OCI-LY1 (cell line): ENCODE measurements at regions not wholly inside any gene's neighbourhood (a gene's known extent, or its start where the extent isn't known, plus 50 kb on each side); places are given as distances from the start of the nearest gene placed in this dataset.
"Not testable (repeated sequence)": the region's sequence is repeated elsewhere in the genome, so short reads cannot be mapped to it uniquely, and the experiment has no call there.

Experiments used
- H2AFZ ChIP-seq: fragments of 200-600 bp; sonication (generic), shearing (Covaris generic); 2 replicates; pipeline ENCODE4 v1.6.0; 2014; ENCODE audit warnings: antibody characterized with exemption, mild to moderate bottlenecking, low read length
- H3F3A ChIP-seq: fragments of 200-600 bp; sonication (generic), shearing (Covaris generic); 2 replicates; pipeline ENCODE4 v1.6.0; 2014; ENCODE audit warnings: mild to moderate bottlenecking, antibody characterized with exemption, low read length, moderate library complexity; ENCODE audit not compliant: insufficient read depth
- H3K27ac ChIP-seq: fragments of 200-600 bp; sonication (generic); 2 replicates; pipeline ENCODE4 v1.5.1; 2014; ENCODE audit warnings: low read length, mixed run types, mild to moderate bottlenecking, low read depth; ENCODE audit not compliant: poor library complexity, severe bottlenecking
- H3K27me3 ChIP-seq: fragments of 200-600 bp; sonication (generic); 2 replicates; pipeline ENCODE4 v1.6.0; 2014; ENCODE audit warnings: antibody characterized with exemption, mild to moderate bottlenecking, low read length, moderate library complexity; ENCODE audit not compliant: insufficient read depth
- H3K36me3 ChIP-seq: fragments of 200-600 bp; sonication (generic); 2 replicates; pipeline ENCODE4 v1.6.1; 2014; ENCODE audit warnings: mild to moderate bottlenecking, antibody characterized with exemption, low read length, moderate library complexity, mixed read lengths; ENCODE audit not compliant: insufficient read depth
- H3K4me1 ChIP-seq: fragments of 200-600 bp; sonication (generic); 2 replicates; pipeline ENCODE4 v1.5.1; 2014; ENCODE audit warnings: mild to moderate bottlenecking, low read length, moderate library complexity; ENCODE audit not compliant: insufficient read depth, severe bottlenecking
- H3K4me2 ChIP-seq: fragments of 200-600 bp; sonication (generic), shearing (Covaris generic); 2 replicates; pipeline ENCODE4 v1.6.1; 2014; ENCODE audit warnings: low read length
- H3K4me3 ChIP-seq: fragments of 200-600 bp; sonication (generic); 2 replicates; pipeline ENCODE4 v1.5.1; 2014; ENCODE audit warnings: low read length, low read depth, mild to moderate bottlenecking, mixed read lengths; ENCODE audit not compliant: poor library complexity, severe bottlenecking
- H3K79me2 ChIP-seq: fragments of 200-600 bp; shearing (Covaris generic); 2 replicates; pipeline ENCODE4 v1.6.1; 2016; ENCODE audit warnings: mixed run types, low read length, mixed read lengths; ENCODE audit not compliant: insufficient read depth
- H3K9ac ChIP-seq: fragments of 200-600 bp; sonication (generic), shearing (Covaris generic); 2 replicates; pipeline ENCODE4 v1.6.1; 2014; ENCODE audit warnings: mild to moderate bottlenecking, low read length, mixed read lengths
- H3K9me2 ChIP-seq: fragments of 200-600 bp; sonication (generic), shearing (Covaris generic); 2 replicates; pipeline ENCODE4 v1.6.1; 2014; ENCODE audit warnings: low read depth, mild to moderate bottlenecking, low read length, mixed read lengths
- H3K9me3 ChIP-seq: fragments of 200-600 bp; shearing (Covaris generic); 2 replicates; pipeline ENCODE4 v1.6.1; 2014; ENCODE audit warnings: low read length, mixed read lengths
- H4K20me1 ChIP-seq: fragments of 200-600 bp; sonication (generic), shearing (Covaris generic); 2 replicates; pipeline ENCODE4 v1.6.0; 2016; ENCODE audit warnings: mild to moderate bottlenecking, low read length; ENCODE audit not compliant: insufficient read depth
- EZH2 ChIP-seq: fragments of 200-600 bp; sonication (generic), shearing (Covaris generic); IDR thresholded peaks from 2 replicates; pipeline ENCODE4 v1.8.0; 2017; ENCODE audit warnings: borderline replicate concordance, mixed run types, mild to moderate bottlenecking, antibody characterized with exemption, low read length, moderate library complexity, mixed read lengths
- TF ChIP-seq, protein P1 (sequence below): fragments of 200-600 bp; sonication (generic), shearing (Covaris generic); IDR thresholded peaks from 2 replicates; pipeline ENCODE4 v1.5.1; 2017; ENCODE audit warnings: mild to moderate bottlenecking, antibody characterized with exemption, low read length, moderate library complexity, mixed read lengths

GRCh38 chr7:82578430-82578829 is 134.9 kb upstream of the CACNA2D1 start:
- H3F3A ChIP-seq, result no peaks in the 10 kb centered on the region
- H3K4me2 ChIP-seq, result no peak overlapping the region
- TF ChIP-seq EZH2, result no peak
- TF ChIP-seq, protein P1, sequence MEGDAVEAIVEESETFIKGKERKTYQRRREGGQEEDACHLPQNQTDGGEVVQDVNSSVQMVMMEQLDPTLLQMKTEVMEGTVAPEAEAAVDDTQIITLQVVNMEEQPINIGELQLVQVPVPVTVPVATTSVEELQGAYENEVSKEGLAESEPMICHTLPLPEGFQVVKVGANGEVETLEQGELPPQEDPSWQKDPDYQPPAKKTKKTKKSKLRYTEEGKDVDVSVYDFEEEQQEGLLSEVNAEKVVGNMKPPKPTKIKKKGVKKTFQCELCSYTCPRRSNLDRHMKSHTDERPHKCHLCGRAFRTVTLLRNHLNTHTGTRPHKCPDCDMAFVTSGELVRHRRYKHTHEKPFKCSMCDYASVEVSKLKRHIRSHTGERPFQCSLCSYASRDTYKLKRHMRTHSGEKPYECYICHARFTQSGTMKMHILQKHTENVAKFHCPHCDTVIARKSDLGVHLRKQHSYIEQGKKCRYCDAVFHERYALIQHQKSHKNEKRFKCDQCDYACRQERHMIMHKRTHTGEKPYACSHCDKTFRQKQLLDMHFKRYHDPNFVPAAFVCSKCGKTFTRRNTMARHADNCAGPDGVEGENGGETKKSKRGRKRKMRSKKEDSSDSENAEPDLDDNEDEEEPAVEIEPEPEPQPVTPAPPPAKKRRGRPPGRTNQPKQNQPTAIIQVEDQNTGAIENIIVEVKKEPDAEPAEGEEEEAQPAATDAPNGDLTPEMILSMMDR, result no peak
- no peaks in the 10 kb centered on the region for H4K20me1 ChIP-seq
- no peaks in the 10 kb centered on the region for H3K4me1 ChIP-seq
- no peaks in the 10 kb centered on the region for H3K36me3 ChIP-seq
- H3K79me2 ChIP-seq, result no peaks in the 10 kb centered on the region
- no peaks in the 10 kb centered on the region for H3K9me2 ChIP-seq
- H3K27ac ChIP-seq, result no peak overlapping the region
- H3K4me3 ChIP-seq, result no peak overlapping the region
- no peak overlapping the region for H3K9ac ChIP-seq
- no peaks in the 10 kb centered on the region for H3K27me3 ChIP-seq
- no peaks in the 10 kb centered on the region for H3K9me3 ChIP-seq
- no peak overlapping the region for H2AFZ ChIP-seq

DNA sequence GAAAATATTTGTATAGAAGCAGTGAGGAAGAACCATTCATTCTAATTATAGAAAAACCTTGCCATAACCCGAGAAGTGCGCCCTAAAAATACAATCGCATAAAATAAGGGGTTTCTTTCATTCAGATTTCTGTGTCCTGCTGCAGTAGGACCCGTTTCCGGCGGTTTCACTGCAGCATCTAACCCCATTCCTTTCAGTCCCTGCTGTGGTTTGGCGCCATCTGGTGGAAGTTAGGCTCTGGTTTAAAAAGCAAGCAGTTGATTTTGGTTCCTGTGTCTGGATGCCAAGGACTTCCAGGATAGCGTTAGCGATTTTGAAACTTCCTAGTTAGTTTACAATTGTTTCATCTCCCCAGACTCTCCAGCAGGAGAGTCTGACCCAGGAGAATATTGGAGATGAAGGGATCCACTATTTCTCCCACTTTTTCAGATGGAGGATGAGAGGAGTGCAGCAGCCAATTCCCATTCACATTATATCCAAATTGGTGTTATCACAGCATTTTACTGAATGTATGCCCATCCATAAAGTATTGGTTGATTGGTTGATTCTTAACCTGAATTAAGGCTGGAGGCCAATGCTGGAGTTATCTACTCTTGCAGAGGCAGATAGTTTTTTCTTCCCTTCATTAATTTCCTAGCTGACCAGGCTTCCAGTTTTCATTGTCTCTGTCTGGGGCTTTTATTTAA is 128.8 kb upstream of the CACNA2D1 start:
- H3K9ac ChIP-seq, result no peak overlapping the region
- H3K9me2 ChIP-seq, result no peaks in the 10 kb centered on the region
- no peaks in the 10 kb centered on the region for H3K27me3 ChIP-seq
- H3K27ac ChIP-seq, result no peak overlapping the region
- H3K79me2 ChIP-seq, result no peaks in the 10 kb centered on the region
- no peaks in the 10 kb centered on the region for H3K9me3 ChIP-seq
- no peak overlapping the region for H2AFZ ChIP-seq
- TF ChIP-seq, protein P1, result peak; percentile 98
- no peak for TF ChIP-seq EZH2
- no peak overlapping the region for H3K4me3 ChIP-seq
- H3K36me3 ChIP-seq, result no peaks in the 10 kb centered on the region
- H3F3A ChIP-seq, result no peaks in the 10 kb centered on the region
- no peaks in the 10 kb centered on the region for H4K20me1 ChIP-seq
- H3K4me2 ChIP-seq, result no peak overlapping the region
- H3K4me1 ChIP-seq, result no peaks in the 10 kb centered on the region

GRCh38 chr7:82571047-82571446 is 127.5 kb upstream of the CACNA2D1 start:
- H3K27me3 ChIP-seq, H3K27ac ChIP-seq, H4K20me1 ChIP-seq, H3K9me2 ChIP-seq, H3K4me2 ChIP-seq, H3K9ac ChIP-seq, H3K4me1 ChIP-seq, H3K9me3 ChIP-seq, H3F3A ChIP-seq, H3K79me2 ChIP-seq, H3K4me3 ChIP-seq, H3K36me3 ChIP-seq, H2AFZ ChIP-seq: not testable (repeated sequence)

GRCh38 chr7:82567841-82568240 is 124.3 kb upstream of the CACNA2D1 start:
- no peak overlapping the region for H3K4me2 ChIP-seq
- H3K9ac ChIP-seq, result no peak overlapping the region
- no peaks in the 10 kb centered on the region for H4K20me1 ChIP-seq
- no peaks in the 10 kb centered on the region for H3K9me2 ChIP-seq
- H3K4me3 ChIP-seq, result no peak overlapping the region
- no peak overlapping the region for H2AFZ ChIP-seq
- no peaks in the 10 kb centered on the region for H3K79me2 ChIP-seq
- no peak overlapping the region for H3K27ac ChIP-seq
- no peaks in the 10 kb centered on the region for H3K36me3 ChIP-seq
- H3K4me1 ChIP-seq, result no peaks in the 10 kb centered on the region
- H3F3A ChIP-seq, result 0 out of 2 replicates have a peak, but pooled peaks cover 4% of the 10 kb centered on the region
- H3K9me3 ChIP-seq, result no peaks in the 10 kb centered on the region
- H3K27me3 ChIP-seq, result no peaks in the 10 kb centered on the region
- TF ChIP-seq EZH2, result no peak
- TF ChIP-seq, protein P1, result no peak
